H9 (cell line): ENCODE measurements at regions not wholly inside any gene's neighbourhood (a gene's known extent, or its start where the extent isn't known, plus 50 kb on each side); places are given as distances from the start of the nearest gene placed in this dataset.

Experiments
- DNase-seq: peaks from one replicate; pipeline ENCODE4 v3.0.0-alpha.2; 2017
- H2AFZ ChIP-seq: one replicate; pipeline ENCODE4 v1.6.1; 2013; ENCODE audit warnings: mild to moderate bottlenecking, low read length, control low read depth, moderate library complexity
- H2AK5ac ChIP-seq: 2 replicates; pipeline ENCODE4 v1.6.1; 2013; ENCODE audit warnings: low read length, control low read depth, mixed read lengths; ENCODE audit not compliant: insufficient read length
- H2BK120ac ChIP-seq: one replicate; pipeline ENCODE4 v1.6.1; 2013; ENCODE audit warnings: low read depth, mild to moderate bottlenecking, low read length, control low read depth, inconsistent platforms; ENCODE audit not compliant: poor library complexity, severe bottlenecking
- H2BK12ac ChIP-seq: 2 replicates; pipeline ENCODE4 v1.6.1; 2013; ENCODE audit warnings: low read length, control low read depth, mixed read lengths, low read depth; ENCODE audit not compliant: insufficient read length
- H2BK15ac ChIP-seq: 2 replicates; pipeline ENCODE4 v1.6.1; 2013; ENCODE audit warnings: low read depth, low read length, control low read depth
- H2BK20ac ChIP-seq: one replicate; pipeline ENCODE4 v1.6.1; 2013; ENCODE audit warnings: low read depth, mild to moderate bottlenecking, low read length, control low read depth, inconsistent platforms; ENCODE audit not compliant: poor library complexity, severe bottlenecking
- H2BK5ac ChIP-seq: 2 replicates; pipeline ENCODE4 v1.6.1; 2013; ENCODE audit warnings: low read length, control low read depth, mixed read lengths; ENCODE audit not compliant: insufficient read length
- H3K14ac ChIP-seq: 2 replicates; pipeline ENCODE4 v1.6.1; 2013; ENCODE audit warnings: low read length, control low read depth; ENCODE audit not compliant: insufficient read depth
- H3K18ac ChIP-seq: 2 replicates; pipeline ENCODE4 v1.6.1; 2013; ENCODE audit warnings: low read depth, mild to moderate bottlenecking, mixed read lengths, low read length, control low read depth; ENCODE audit not compliant: insufficient read length
- H3K23ac ChIP-seq: 2 replicates; pipeline ENCODE4 v1.6.1; 2013; ENCODE audit warnings: low read length, control low read depth, mixed read lengths, low read depth; ENCODE audit not compliant: insufficient read length
- H3K23me2 ChIP-seq: 2 replicates; pipeline ENCODE4 v1.6.1; 2013; ENCODE audit warnings: low read depth, mild to moderate bottlenecking, mixed read lengths, low read length, control low read depth; ENCODE audit not compliant: insufficient read length, poor library complexity, severe bottlenecking
- H3K27ac ChIP-seq: 2 replicates; pipeline ENCODE4 v1.5.1; 2013; ENCODE audit warnings: low read length, control low read depth, mixed read lengths, low read depth; ENCODE audit not compliant: insufficient read length
- H3K27me3 ChIP-seq: 2 replicates; pipeline ENCODE4 v1.6.1; 2013; ENCODE audit warnings: low read length, control low read depth, inconsistent platforms; ENCODE audit not compliant: insufficient read depth
- H3K4ac ChIP-seq: 2 replicates; pipeline ENCODE4 v1.6.1; 2013; ENCODE audit warnings: low read depth, mild to moderate bottlenecking, control low read depth, inconsistent platforms, low read length, moderate library complexity
- H3K4me1 ChIP-seq: 2 replicates; pipeline ENCODE4 v1.6.1; 2013; ENCODE audit warnings: low read length, control low read depth, inconsistent platforms; ENCODE audit not compliant: insufficient read depth
- H3K4me2 ChIP-seq: 2 replicates; pipeline ENCODE4 v1.6.1; 2013; ENCODE audit warnings: low read length, control low read depth, mixed read lengths; ENCODE audit not compliant: insufficient read length, insufficient read depth
- H3K56ac ChIP-seq: 2 replicates; pipeline ENCODE4 v1.6.1; 2013; ENCODE audit warnings: low read depth, mild to moderate bottlenecking, mixed read lengths, low read length, control low read depth; ENCODE audit not compliant: insufficient read length
- H3K79me1 ChIP-seq: 2 replicates; pipeline ENCODE4 v1.6.1; 2013; ENCODE audit warnings: low read depth, mild to moderate bottlenecking, moderate library complexity, low read length, control low read depth, inconsistent platforms; ENCODE audit not compliant: insufficient read depth, poor library complexity, severe bottlenecking
- H3K79me2 ChIP-seq: 2 replicates; pipeline ENCODE4 v1.6.1; 2013; ENCODE audit warnings: low read length, control low read depth, inconsistent platforms; ENCODE audit not compliant: insufficient read depth
- H3K9ac ChIP-seq: 2 replicates; pipeline ENCODE4 v1.6.1; 2013; ENCODE audit warnings: low read length, control low read depth, mixed read lengths; ENCODE audit not compliant: insufficient read length; ENCODE audit errors: extremely low read depth
- H3K9me3 ChIP-seq: one replicate; pipeline ENCODE4 v1.6.1; 2013; ENCODE audit warnings: low read depth, low read length, inconsistent platforms; ENCODE audit not compliant: control insufficient read depth
- H3T11ph ChIP-seq: one replicate; pipeline ENCODE4 v1.6.1; 2013; ENCODE audit warnings: mild to moderate bottlenecking, low read length, control low read depth, inconsistent platforms
- H4K20me1 ChIP-seq: one replicate; pipeline ENCODE4 v1.6.1; 2013; ENCODE audit not compliant: control insufficient read depth, insufficient read length, insufficient read depth
- H4K5ac ChIP-seq: 2 replicates; pipeline ENCODE4 v1.6.1; 2013; ENCODE audit warnings: low read depth, mild to moderate bottlenecking, mixed read lengths, low read length, control low read depth; ENCODE audit not compliant: insufficient read length
- H4K8ac ChIP-seq: replicated peaks from 2 replicates; pipeline ENCODE4 v1.6.1; 2013; ENCODE audit warnings: low read length, control low read depth, mixed read lengths, low read depth; ENCODE audit not compliant: insufficient read length
- H4K91ac ChIP-seq: 2 replicates; pipeline ENCODE4 v1.6.1; 2013; ENCODE audit warnings: low read depth, mild to moderate bottlenecking, moderate library complexity, mixed read lengths, low read length, control low read depth; ENCODE audit not compliant: insufficient read length
- H3K27ac Mint-ChIP-seq, 3 experiments: 2 replicates in 2 of 3; 3 replicates in 1 of 3; pipeline ENCODE4 v1.8.0; 2020 to 2021; ENCODE audit warnings: mixed read lengths in 3 of 3, mild to moderate bottlenecking in 1 of 3, moderate library complexity in 1 of 3
- H3K27me3 Mint-ChIP-seq: 2 replicates; pipeline ENCODE4 v1.8.0; 2021; ENCODE audit warnings: low read depth, mild to moderate bottlenecking, moderate library complexity, mixed read lengths
- H3K36me3 Mint-ChIP-seq, 3 experiments: 2 replicates in 2 of 3; 3 replicates in 1 of 3; pipeline ENCODE4 v1.8.0; 2020 to 2021; ENCODE audit warnings: low read depth in 3 of 3, mixed read lengths in 3 of 3; ENCODE audit not compliant: insufficient read depth in 1 of 3
- H3K4me1 Mint-ChIP-seq, 2 experiments: 2 replicates each; pipeline ENCODE4 v1.8.0; 2020; ENCODE audit warnings: mixed read lengths in 2 of 2
- H3K4me3 Mint-ChIP-seq, 2 experiments: 2 replicates in 1 of 2; 3 replicates in 1 of 2; pipeline ENCODE4 v1.8.0; 2020 to 2021; ENCODE audit warnings: mild to moderate bottlenecking in 2 of 2, mixed read lengths in 2 of 2, moderate library complexity in 1 of 2
- H3K9me3 Mint-ChIP-seq, 2 experiments: 2 replicates in 1 of 2; 3 replicates in 1 of 2; pipeline ENCODE4 v1.8.0; 2020; ENCODE audit warnings: mild to moderate bottlenecking in 2 of 2, mixed read lengths in 2 of 2, moderate library complexity in 1 of 2
- CTCF ChIP-seq: fragments of 200-600 bp; sonication (generic); conservative IDR thresholded peaks from 3 replicates; pipeline ENCODE4 v1.8.0; 2021; ENCODE audit warnings: antibody characterized with exemption, mild to moderate bottlenecking
- WGBS: extraction: QIAGEN DNeasy Blood & Tissue Kit; methylation state at CpG from one replicate; pipeline ENCODE4 v1.1.7; 2013; ENCODE audit warnings: missing lambda C conversion rate, low lambda C conversion rate, mixed read lengths; ENCODE audit not compliant: insufficient read length; ENCODE audit errors: extremely low coverage; 5-methylcytosine and 5-hydroxymethylcytosine counted together

- no peaks in the 10 kb centered on the region for H3K27me3 Mint-ChIP-seq
- H4K5ac ChIP-seq, result no peak overlapping the region
- no peak overlapping the region for H3K4me3 Mint-ChIP-seq
- H2BK5ac ChIP-seq, result no peak overlapping the region
- H2AK5ac ChIP-seq, result no peak overlapping the region
- no peaks in the 10 kb centered on the region for H3K27me3 ChIP-seq
- no peaks in the 10 kb centered on the region for H4K20me1 ChIP-seq
- H2BK12ac ChIP-seq, result no peak overlapping the region
- no peaks in the 10 kb centered on the region for H3K9me3 Mint-ChIP-seq
- no peak overlapping the region for H3K4ac ChIP-seq
- no peak overlapping the region for H3T11ph ChIP-seq
- no peaks in the 10 kb centered on the region for H3K36me3 Mint-ChIP-seq
- no peak overlapping the region for H2BK15ac ChIP-seq
- H4K91ac ChIP-seq, result no peak overlapping the region
- no peak overlapping the region for H3K4me2 ChIP-seq
- no peaks in the 10 kb centered on the region for H3K4me1 ChIP-seq
- H3K27ac Mint-ChIP-seq, result no peak overlapping the region
- no peaks in the 10 kb centered on the region for H3K9me3 ChIP-seq
- no peak overlapping the region for H3K14ac ChIP-seq
- H2BK120ac ChIP-seq, result no peak overlapping the region
- H3K23ac ChIP-seq, result no peak overlapping the region
- H3K79me2 ChIP-seq, result no peaks in the 10 kb centered on the region
- no peak overlapping the region for H2BK20ac ChIP-seq
- H3K18ac ChIP-seq, result no peak overlapping the region
- no peak for DNase-seq
- H3K56ac ChIP-seq, result no peak overlapping the region
- no peaks in the 10 kb centered on the region for H3K79me1 ChIP-seq
- no CpG with 5 or more reads among the region's 4 CpGs for WGBS
- no peaks in the 10 kb centered on the region for H3K23me2 ChIP-seq
- H4K8ac ChIP-seq, result no peak overlapping the region
- H3K9ac ChIP-seq, result no peak overlapping the region
- TF ChIP-seq CTCF, result no peak
- H3K27ac ChIP-seq, result no peak overlapping the region
- H2AFZ ChIP-seq, result no peak overlapping the region
- no peaks in the 10 kb centered on the region for H3K4me1 Mint-ChIP-seq
These were observed 393.7 kb downstream of the ETS1 start for GRCh38 chr11:128193615-128194014.
